Testis (tissue), 2 donors: ENCODE measurements at regions not wholly inside any gene's neighbourhood (a gene's known extent, or its start where the extent isn't known, plus 50 kb on each side); places are given as distances from the start of the nearest gene placed in this dataset.

Experiments used
- POLR2A ChIP-seq: fragments of 450-650 bp; IDR thresholded peaks from one replicate; pipeline ENCODE4 v1.6.1; 2017; ENCODE audit warnings: antibody characterized with exemption, mild to moderate bottlenecking, moderate library complexity
- TF ChIP-seq, protein P1 (sequence below), 3 experiments: fragments of 450-650 bp in 2 of 3; fragments of 200-600 bp in 1 of 3; sonication (generic) in 1 of 3; IDR thresholded peaks; one replicate each; pipeline ENCODE4 v1.5.1; 2016 to 2019; ENCODE audit warnings: antibody characterized with exemption in 3 of 3, mild to moderate bottlenecking in 2 of 3, moderate library complexity in 1 of 3

DNA sequence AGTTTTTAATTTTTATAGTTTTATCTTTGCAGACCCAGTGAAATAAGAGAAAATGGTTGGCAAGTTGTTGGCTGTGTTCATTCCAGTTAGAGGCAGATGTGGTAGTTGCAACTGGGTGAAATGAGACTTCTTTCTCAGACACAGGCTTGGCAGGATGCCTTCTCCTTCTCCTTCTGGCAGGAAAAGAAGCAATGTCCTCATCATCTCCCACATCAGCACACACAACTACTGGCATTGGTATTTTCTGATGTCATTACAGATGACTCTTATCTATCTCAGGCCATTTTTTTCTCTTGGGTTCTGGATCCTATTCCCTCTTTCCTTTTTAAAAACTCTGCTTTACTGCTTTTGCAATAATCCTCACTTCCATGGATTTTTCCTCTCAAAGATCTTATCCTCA is 103.3 kb upstream of the EDIL3 start:
- no peak for TF ChIP-seq POLR2A
- TF ChIP-seq, protein P1, sequence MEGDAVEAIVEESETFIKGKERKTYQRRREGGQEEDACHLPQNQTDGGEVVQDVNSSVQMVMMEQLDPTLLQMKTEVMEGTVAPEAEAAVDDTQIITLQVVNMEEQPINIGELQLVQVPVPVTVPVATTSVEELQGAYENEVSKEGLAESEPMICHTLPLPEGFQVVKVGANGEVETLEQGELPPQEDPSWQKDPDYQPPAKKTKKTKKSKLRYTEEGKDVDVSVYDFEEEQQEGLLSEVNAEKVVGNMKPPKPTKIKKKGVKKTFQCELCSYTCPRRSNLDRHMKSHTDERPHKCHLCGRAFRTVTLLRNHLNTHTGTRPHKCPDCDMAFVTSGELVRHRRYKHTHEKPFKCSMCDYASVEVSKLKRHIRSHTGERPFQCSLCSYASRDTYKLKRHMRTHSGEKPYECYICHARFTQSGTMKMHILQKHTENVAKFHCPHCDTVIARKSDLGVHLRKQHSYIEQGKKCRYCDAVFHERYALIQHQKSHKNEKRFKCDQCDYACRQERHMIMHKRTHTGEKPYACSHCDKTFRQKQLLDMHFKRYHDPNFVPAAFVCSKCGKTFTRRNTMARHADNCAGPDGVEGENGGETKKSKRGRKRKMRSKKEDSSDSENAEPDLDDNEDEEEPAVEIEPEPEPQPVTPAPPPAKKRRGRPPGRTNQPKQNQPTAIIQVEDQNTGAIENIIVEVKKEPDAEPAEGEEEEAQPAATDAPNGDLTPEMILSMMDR (IDR thresholded peaks at IDR 0.05) = no peak
